SW 1271 (cell line): ENCODE measurements at regions not wholly inside any gene's neighbourhood (a gene's known extent, or its start where the extent isn't known, plus 50 kb on each side); places are given as distances from the start of the nearest gene placed in this dataset.

ENCODE experiments used
- DNase-seq, 2 experiments: peaks; one replicate each; lab custom pipeline; 2025; lab: John Stamatoyannopoulos, UW

GRCh38 chr12:98401427-98401826, 114.0 kb upstream of the TMPO start:
- no peak for DNase-seq

DNA sequence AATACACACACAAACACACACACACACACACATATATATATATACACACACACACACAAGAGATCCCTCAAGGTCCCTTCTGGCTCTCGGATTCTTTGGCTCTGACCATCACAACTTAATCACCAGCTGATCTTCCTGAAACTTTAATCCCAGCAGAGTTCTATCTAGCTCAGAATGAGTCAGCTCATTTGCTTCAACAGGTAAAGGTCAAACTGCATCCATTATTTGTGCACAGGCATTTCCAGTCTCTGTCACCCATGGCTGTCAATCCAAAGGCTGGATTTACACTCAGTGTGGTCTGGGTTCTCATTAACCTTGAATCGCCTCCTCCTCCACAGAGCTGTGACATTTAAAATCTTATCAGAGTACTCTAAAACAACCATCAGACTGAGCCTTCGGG, 113.3 kb upstream of the TMPO start:
- no peak for DNase-seq

DNA sequence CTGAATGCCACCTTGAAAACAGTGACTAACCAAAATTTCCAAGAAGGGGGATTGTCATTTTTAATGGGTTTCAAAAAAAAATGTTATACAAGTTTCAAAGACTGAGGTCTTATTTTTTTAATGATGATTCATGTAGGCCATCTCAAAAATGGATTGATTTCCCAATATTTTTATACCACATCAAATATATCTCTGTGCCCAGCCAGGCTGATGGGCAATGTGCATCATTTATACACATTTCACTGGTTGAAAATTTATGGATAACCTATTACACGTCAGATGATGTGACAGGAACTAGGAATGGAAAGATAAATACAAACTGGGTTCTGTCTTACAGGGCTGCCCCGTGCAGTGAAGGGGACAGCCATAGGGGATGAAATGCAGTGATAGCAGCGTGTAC, 112.7 kb upstream of the TMPO start:
- DNase-seq: no peak

- no peak for DNase-seq
These were observed 112.0 kb upstream of the TMPO start for GRCh38 chr12:98403385-98403784.

DNA sequence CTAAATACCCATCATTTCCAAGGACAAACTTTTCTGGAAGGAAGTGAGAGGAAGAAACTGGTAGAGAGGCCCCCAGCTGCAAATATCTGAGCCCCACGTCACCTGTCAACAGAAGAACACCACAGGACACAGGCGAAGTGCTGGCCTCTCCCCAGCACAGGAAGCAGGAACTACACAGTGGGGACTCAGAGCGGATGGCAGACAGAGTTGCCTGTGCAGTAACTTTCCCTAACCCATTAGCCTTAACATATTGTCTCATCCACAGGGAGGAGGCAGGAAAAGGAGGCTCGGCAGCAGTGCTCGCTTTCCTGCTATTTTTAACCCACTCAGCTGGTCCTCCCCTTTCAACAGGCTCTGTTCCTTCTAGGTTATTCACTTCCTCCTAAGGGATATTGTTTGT, 111.5 kb upstream of the TMPO start:
- no peak for DNase-seq

DNA sequence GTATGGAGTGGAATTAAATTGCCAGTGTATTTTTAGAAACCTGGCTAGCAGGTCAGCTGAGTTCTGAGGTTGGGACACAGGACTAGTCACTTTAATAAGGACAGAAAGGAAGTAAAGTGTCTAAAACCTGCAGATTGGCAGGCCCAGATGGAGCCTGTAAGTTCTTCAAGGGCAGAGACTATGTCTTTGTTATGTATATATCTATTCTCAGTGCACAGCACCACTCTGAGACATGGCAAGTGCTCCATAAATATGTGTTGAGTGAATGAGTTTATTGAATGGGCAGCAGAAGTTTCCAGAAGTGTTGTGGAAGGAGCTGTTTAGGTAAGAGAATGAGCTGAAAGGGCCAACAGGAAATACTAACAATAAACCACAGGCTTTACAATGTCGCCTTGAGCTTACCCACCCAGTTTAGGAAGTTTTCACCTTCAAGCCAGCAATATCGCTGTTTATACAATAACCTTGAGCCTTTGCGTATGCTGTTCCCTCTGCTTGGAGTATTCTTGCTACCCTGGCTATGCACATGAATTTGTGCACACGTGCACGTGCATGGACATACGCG, 109.5 kb upstream of the TMPO start:
- no peak for DNase-seq

DNA sequence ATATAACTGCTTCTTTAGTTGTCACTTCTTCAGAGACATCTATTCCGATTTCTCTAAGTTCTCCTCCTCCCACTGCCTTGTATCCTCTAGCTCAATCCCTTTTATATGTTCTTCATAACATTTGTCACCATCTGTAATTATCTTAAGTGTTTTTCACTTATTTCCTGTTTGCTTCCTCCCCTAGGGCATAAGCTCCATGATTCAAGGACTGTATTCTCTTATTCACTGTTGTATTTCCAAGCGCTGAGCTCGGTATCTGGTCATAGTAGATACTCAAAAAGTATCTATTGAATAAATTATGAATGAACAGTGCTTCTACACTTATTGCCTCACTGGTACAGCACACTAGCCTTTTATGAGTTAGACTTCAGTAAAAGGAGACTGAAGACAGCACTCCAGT, 109.0 kb upstream of the TMPO start:
- DNase-seq: no peak

DNA sequence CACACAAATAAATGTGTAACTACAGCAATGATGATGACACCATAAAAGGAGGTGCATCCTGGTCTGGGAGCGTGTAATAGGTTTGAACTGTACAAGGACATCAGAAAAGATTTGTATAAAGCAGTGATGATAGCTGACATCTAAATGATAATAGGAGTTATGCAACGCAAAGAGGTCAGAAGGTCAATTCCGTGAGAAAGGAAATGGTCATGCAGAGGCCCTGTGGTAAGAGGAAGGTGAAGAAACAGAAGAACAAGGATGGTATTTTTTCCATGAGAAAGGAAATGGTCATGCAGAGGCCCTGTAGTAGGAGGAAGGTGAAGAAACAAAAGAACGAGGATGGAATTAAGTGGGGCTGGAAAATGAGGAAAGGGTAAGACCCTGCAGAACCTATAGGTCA, 106.7 kb upstream of the TMPO start:
- no peak for DNase-seq

DNA sequence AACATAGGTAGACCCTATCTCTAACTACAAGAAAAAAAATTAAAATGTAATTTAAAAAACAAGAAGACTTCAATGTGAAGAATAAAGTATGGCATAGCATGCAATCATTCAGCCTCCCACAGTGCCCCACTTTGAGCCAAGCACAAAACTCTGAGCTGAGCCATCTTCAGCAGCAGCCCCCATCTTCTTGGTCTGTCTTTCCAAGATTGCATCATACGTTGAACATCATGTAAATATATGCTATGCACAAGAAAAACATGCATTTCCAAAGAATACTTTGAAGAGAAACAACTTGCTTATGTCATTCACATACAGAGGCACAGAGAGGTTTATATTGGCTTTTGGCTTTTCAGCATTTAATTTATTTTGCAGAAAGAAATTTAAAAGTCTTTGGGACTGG, 105.8 kb upstream of the TMPO start:
- DNase-seq: no peak

DNA sequence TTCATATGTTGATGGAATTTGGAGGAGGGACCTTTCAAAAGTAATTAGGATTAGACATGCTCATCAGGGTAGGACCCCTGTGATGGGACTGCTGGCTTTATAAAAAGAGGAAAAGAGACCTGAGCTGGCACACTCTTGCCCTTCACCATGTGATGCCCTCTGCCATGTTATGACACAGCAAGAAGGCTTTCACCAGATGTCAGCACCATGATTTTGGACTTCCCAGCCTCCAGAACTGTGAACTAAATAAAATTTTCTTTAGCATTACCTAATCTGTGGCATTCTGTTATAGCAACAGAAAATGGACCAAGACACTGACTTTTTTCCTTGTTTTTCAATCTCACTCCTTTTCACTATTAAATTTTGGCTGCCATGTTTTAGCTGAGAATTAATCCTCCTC, 105.0 kb upstream of the TMPO start:
- no peak for DNase-seq

DNA sequence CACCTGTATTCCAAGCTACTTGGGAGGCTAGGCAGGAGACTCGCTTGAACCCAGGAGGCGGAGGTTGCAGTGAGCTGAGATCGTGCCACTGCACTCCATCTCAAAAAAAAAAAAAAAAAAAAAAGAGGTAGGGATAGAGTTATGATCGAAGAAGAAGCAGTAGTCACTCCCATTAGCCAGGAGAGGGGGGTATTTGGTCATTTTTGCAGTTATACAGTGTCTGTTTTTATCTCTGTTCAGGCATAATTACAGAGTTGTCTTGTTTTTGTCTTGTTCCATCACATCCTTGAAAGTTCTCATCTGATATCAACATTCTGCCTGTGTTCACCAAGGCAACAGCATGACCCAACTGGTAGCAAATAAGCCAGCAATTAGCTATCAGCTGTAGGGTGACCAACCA, 98.5 kb upstream of the TMPO start:
- DNase-seq: peak in 1 of 2 experiments; percentile 56

DNA sequence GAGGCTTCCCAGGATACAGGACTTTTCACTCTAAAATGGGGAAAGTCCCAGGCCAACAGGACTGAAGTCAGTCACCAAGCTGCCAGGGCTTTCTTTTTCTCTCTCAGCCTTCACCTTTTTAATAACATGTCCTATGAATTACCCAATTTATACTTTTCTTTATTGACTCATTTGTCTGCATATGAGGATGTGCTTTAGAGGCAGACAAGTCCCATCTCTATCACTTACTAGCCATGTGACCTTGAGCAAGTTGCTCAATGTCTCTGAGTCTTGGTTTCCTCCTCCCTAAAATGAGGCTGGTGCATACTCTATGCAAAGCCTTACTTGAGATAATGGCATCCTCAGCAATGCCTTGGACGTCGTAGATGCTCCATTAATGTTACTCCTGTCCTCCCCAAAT, 98.1 kb upstream of the TMPO start:
- DNase-seq: no peak

- DNase-seq: peak in 1 of 2 experiments; percentile 44
These were observed 96.9 kb upstream of the TMPO start for GRCh38 chr12:98418357-98419075.

- no peak for DNase-seq
These were observed 96.2 kb upstream of the TMPO start for GRCh38 chr12:98419081-98419794.

GRCh38 chr12:98419795-98420404, 95.5 kb upstream of the TMPO start:
- no peak for DNase-seq

DNA sequence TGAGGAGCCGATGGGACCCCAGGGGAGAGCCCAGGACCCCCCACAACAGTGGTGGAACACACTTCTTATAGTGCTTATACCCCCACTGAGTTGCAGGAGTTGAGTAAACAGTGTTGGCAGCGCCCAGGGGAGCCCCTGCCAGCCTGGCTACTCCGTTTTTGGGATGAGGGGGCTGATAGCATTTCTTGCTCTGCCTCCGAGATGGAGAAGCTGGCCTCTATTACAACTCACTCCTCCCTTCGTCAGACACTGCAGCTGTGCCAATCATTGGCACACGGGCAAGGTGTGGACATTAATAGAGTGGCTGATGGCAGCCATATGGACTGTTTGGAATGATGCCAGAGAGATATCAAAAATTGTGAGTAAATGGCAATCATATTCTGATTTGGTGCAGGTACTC, 94.9 kb upstream of the TMPO start:
- no peak for DNase-seq

- no peak for DNase-seq
These were observed 94.1 kb upstream of the TMPO start for GRCh38 chr12:98421316-98421715.

DNA sequence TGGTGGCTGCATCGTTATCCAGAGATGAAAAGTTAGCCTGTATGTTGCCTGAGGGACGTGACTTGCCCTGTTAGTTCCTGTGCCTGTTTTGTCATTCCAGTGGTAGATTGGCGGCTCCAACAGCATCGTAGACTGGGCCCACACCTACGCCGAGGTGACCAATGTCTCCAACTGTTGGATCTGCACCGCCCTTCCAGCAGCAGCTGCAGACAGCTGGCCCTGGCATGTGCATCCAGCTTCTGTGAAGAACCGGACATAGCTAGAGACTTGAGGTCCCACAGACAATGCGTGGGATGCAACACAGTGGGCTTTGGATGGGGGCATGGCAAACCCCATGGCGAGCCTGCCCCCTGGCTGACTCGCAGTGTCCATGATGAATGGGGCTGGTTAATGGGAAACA, 93.0 kb upstream of the TMPO start:
- DNase-seq: no peak

- no peak for DNase-seq
These were observed 92.6 kb upstream of the TMPO start for GRCh38 chr12:98422812-98423211.

- no peak for DNase-seq
These were observed 91.4 kb upstream of the TMPO start for GRCh38 chr12:98423963-98424362.

DNA sequence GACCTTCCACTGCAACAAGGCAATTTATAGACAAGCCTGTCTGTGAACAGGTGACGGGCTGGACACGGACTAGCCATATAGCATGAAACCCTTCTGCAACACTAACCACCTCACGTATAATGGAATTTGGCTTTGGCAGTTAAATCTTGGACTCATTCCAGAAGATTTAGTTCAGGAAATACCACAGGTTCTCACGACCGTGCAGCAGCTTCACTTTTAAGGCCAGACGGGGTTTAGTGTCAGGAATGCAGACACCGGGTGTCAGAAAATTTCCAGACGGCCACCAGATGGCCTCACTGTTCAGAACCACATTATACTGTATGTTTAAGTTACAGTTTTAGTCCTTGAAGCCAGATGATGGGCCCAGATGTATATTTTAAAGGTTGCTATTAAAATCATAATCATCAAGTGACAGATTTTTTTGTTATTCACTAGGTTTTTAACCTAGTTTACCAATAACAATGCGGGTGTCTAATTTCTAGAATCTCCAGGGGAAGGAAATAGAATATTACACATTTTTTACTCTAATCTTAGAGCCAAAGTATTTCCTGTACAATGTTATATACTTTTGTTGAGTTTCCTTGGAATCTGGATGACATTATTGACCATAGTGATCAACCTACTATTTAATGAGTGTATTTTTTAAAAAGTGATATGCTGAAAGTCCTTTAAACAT, 90.5 kb upstream of the TMPO start:
- peak; percentile 57 to 87 for DNase-seq

DNA sequence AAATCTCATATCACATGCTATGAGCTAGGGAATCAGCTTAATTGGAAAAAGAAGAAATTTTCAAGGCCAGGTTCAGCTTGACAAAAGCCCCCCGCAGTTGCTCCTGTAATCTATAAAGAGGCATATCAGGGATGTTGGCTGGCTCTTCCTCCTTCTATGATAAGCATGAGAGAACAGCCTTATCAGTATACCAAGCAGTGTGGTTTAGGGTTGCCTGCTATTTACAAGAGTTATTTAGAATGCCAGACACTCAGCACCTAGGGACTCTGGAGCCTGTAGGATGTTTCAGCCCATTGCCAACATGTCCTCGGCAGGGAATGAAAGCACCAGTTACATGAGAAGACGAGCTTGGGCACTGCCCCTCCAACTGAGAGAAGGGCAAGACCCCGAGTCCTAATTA, 89.5 kb upstream of the TMPO start:
- DNase-seq: no peak

- DNase-seq: no peak
These were observed 84.3 kb upstream of the TMPO start for GRCh38 chr12:98431089-98431488.
